ENCODE measurements at regions not wholly inside any gene's neighbourhood (a gene's known extent, or its start where the extent isn't known, plus 50 kb on each side); places are given as distances from the start of the nearest gene placed in this dataset.

DNA sequence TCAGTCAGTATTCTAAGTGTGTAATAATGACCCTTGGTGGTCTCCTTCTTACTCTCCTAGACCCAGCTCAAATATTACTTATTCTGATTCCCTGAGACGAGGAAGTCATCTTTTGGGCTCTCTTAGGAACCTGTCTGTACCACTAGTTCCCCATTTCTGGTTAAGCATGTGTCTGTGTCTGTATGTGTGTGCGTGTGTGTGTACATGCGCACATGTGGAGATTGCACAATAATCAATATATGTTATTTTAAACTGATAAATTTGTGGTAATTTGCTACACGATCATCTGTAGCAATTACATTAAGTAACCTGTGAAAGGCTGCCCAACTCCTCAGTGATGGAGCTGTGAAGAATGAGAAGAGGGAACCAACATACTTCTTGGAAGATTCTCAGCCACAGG lies 132.2 kb downstream of the ASCL4 start:
- ATAC-seq (replicated peaks): no peak
- Mint-ChIP-seq H3K4me1 (ENCODE audit: low read depth in 2 of 2) (peaks cover 2 to 8% of the 10 kb centered on the region in 2 donors), H3K27ac (no peak overlapping the region), H3K36me3 (ENCODE audit: insufficient read depth) (no peaks in the 10 kb centered on the region), H3K27me3 (peaks cover 72 to 80% of the 10 kb centered on the region in 2 donors), H3K9me3 (no peaks in the 10 kb centered on the region), H3K4me3 (no peak overlapping the region)
- no peak for DNase-seq

DNA sequence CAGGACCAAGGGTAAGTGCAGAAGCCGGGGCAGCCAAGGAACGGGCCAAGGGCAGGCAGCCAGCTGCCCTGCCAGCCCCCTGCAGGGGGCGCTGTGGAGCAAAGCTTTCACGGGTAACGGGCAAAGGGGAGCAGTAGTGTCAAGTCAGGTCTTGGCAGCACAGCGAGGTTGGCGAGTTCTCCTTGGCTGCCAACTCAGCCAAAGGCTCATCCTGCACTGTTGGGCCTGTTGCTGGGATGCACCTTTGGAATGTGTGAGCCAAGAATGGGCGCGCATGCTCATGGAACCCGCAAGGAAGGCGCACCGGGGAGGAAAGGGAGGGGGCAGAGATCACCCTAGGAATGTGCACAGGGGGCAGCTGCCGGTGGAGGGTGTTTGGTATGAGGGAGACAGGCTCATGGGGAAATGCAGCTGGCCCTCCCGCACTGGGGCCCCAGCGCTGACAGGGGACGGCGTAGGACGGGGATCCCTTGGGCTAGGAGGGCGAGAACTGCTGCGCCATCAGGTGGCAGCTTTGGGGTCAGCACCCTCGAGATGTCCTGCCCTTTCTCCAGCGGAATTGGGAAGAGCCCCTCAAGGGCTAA lies 138.0 kb downstream of the ASCL4 start:
- no peaks in the 10 kb centered on the region for H3K9me3 Mint-ChIP-seq
- DNase-seq: peak; percentile 28 to 52 (median 37)
- H3K36me3 Mint-ChIP-seq (ENCODE audit: insufficient read depth): no peaks in the 10 kb centered on the region
- ATAC-seq (replicated peaks): peak; percentile 52
- peaks cover 6 to 7% of the 10 kb centered on the region in 2 donors for H3K4me1 Mint-ChIP-seq (ENCODE audit: low read depth in 2 of 2)
- H3K27me3 Mint-ChIP-seq: peaks cover 79 to 93% of the 10 kb centered on the region in 2 donors
- H3K4me3 Mint-ChIP-seq: peak overlapping the region; percentile 64 to 71
- H3K27ac Mint-ChIP-seq: no peak overlapping the region

DNA sequence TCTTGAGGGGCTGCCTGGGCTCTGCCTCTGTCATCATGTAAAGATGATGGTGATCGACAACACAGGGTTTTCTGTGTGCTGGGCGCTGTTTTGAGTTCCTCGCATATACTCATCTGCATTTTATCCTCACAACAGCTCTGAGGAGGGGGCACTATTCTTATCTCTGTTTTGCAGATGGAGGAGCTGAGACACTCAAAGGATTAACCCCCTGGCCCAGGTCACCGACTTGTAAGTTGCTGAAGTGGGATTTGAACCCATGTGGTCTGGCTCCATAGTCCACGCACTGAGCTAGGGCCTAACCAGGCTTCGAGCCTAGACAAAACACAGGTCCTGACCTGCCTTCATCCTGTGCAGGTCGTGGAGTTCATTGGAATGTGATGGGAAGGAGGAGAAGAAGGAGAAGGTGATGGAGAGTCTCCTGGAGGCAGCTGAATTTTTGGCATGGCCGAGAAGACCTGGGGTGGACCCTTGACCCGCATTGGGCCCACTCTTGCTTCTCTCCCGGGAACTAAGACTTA lies 140.0 kb downstream of the ASCL4 start:
- no peak for DNase-seq
- peaks cover 6 to 7% of the 10 kb centered on the region in 2 donors for H3K4me1 Mint-ChIP-seq (ENCODE audit: low read depth in 2 of 2)
- H3K9me3 Mint-ChIP-seq: no peaks in the 10 kb centered on the region
- H3K27ac Mint-ChIP-seq: no peak overlapping the region
- peaks cover 77 to 91% of the 10 kb centered on the region in 2 donors for H3K27me3 Mint-ChIP-seq
- no peak overlapping the region for H3K4me3 Mint-ChIP-seq
- no peaks in the 10 kb centered on the region for H3K36me3 Mint-ChIP-seq (ENCODE audit: insufficient read depth)
- no peak for ATAC-seq (replicated peaks)

DNA sequence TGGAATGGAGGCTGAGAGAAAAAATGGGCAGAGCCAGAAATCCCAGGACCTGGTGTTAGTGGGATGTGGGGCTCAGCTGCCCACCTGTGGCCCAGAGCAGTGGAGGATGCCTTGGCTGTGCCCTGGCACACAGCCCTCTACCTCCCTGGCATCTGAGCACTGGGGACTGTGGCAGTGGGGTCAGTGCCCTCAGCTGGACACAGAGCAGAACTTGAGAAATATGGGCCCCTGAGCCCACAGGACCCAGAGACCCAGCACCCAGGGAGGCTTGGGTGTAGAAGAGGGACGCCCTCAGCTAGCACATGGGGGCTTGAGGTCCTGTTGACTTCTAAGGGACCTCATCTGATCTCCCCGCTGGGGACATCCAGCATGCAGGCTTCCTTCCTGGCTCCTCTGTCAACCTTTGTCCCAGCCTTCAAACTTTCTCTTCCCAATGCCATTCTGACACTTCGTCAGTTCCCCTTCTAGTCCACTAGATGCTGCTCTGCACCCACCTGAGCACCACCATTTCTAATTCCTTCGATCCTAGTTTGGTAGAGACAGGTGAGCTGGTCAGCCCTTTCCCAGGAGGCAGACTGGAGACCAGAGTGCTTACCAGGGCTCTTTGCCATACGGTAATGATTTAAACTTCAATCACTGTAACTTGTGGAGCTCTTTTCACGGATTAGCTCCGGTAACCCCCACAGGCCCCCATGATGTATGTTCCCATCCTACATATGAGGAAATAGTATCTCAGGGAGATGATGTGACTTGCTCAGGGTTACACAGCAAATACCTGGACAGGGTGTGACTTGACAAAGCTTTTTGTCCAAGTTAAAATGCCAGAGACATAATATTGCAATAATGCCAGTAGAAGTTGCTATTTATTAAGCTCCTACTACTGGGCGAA lies 143.7 kb downstream of the ASCL4 start:
- ATAC-seq (replicated peaks): no peak

DNA sequence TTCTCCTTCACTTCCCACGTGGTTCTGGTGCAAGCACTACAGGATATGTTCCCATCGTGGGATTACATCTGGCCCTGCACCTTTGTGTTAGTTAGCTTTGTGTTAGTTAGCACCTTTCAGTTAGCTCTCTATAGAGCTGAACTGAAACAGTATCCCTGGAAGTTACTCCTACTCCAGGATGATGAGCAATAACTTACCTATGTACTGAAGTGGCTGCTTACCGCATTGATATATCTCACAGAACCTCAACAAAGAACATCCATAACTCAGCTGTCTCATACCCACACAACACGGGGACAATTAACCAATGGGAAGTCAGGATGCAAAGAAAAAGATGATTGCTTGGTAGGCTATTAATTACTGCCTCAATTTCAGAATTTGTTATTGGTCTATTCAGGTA lies 146.6 kb downstream of the ASCL4 start:
- Mint-ChIP-seq H3K27ac (no peak overlapping the region), H3K27me3 (peaks cover 48 to 66% of the 10 kb centered on the region in 2 donors), H3K4me1 (ENCODE audit: low read depth in 2 of 2) (no peaks in the 10 kb centered on the region), H3K36me3 (ENCODE audit: insufficient read depth) (peaks cover 3% of the 10 kb centered on the region), H3K4me3 (no peak overlapping the region), H3K9me3 (no peaks in the 10 kb centered on the region)
- ATAC-seq (replicated peaks): no peak
- DNase-seq: no peak

More for the DNA sequence above, 143.7 kb downstream of the ASCL4 start:
- no peak overlapping the region for H3K4me3 Mint-ChIP-seq
- DNase-seq: no peak
- peaks cover 77 to 83% of the 10 kb centered on the region in 2 donors for H3K27me3 Mint-ChIP-seq
- H3K36me3 Mint-ChIP-seq (ENCODE audit: insufficient read depth): no peaks in the 10 kb centered on the region
- no peaks in the 10 kb centered on the region for H3K4me1 Mint-ChIP-seq (ENCODE audit: low read depth in 2 of 2)
- H3K27ac Mint-ChIP-seq: no peak overlapping the region
- H3K9me3 Mint-ChIP-seq: no peaks in the 10 kb centered on the region

DNA sequence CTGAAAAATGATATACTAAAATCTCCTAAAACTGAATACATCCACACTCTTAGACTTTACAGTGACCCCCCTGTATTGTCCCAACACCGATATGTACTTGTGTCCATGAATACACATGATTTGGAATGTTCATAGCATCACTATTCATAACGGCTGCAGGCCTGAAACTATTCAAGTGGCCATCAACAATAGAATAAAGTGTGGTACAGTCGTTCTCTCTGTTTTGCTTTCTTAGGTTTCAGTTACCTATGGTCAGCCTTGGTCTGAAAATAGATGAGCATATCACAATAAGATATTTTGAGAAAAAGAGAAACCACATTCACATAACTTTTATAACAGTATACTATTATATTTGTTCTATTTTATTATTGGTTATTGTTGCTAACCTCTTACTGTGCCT lies 150.6 kb downstream of the ASCL4 start:
- Mint-ChIP-seq H3K27ac (no peak overlapping the region), H3K9me3 (no peaks in the 10 kb centered on the region), H3K36me3 (ENCODE audit: insufficient read depth) (peaks cover 3% of the 10 kb centered on the region), H3K27me3 (peaks cover 49 to 59% of the 10 kb centered on the region in 2 donors), H3K4me1 (ENCODE audit: low read depth in 2 of 2) (peaks cover 0 to 1% of the 10 kb centered on the region in 2 donors), H3K4me3 (no peak overlapping the region)
- ATAC-seq (replicated peaks) (no peak), DNase-seq (no peak)

DNA sequence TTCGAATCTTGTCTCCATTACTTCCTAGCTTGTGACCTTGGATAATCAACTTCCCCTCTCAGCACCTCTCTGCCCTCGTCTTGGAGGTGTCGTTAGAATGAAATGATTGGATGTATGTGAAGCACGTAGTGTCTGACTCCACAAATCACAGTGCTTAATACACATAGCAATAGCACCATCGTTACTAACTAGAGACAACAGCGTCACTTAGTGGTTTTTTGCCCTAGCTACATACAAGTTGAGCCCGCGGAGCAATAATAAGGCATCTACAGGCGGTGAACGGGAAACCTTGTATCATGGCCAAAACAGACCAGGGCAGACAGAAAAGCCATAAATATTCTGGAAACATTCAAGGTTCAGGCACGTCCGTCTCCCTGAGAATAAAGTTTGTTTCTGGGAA lies 154.9 kb downstream of the ASCL4 start:
- no peak overlapping the region for H3K4me3 Mint-ChIP-seq
- H3K9me3 Mint-ChIP-seq: no peaks in the 10 kb centered on the region
- DNase-seq (no peak), ATAC-seq (replicated peaks) (no peak)
- H3K36me3 Mint-ChIP-seq (ENCODE audit: insufficient read depth): peaks cover 3% of the 10 kb centered on the region
- no peak overlapping the region for H3K27ac Mint-ChIP-seq
- H3K27me3 Mint-ChIP-seq: peaks cover 40 to 43% of the 10 kb centered on the region in 2 donors
- peaks cover 0 to 1% of the 10 kb centered on the region in 2 donors for H3K4me1 Mint-ChIP-seq (ENCODE audit: low read depth in 2 of 2)

DNA sequence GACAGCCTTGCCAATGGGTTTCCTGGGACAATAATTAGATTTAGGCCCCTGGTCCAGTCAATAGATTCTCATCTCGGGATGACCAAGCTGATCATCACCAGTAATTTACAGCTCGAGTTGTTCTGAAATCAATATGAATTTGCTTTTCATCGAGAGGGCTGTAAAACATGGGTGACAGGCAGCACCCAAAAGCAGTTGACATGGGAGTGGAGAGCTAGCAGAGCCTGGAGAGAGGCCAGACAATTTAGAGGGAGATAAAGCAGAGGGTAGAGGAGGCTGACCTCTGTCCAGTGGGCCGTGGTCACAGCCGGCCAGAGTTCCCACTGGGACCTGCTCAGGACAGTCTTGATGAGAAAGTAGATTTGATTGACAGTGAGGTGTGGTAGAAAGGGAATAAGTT lies 157.3 kb downstream of the ASCL4 start:
- H3K4me1 Mint-ChIP-seq (ENCODE audit: low read depth in 2 of 2): peaks cover 0 to 1% of the 10 kb centered on the region in 2 donors
- no peak overlapping the region for H3K4me3 Mint-ChIP-seq
- H3K36me3 Mint-ChIP-seq (ENCODE audit: insufficient read depth): no peaks in the 10 kb centered on the region
- ATAC-seq (replicated peaks) (no peak), DNase-seq (no peak)
- H3K27ac Mint-ChIP-seq: no peak overlapping the region
- peaks cover 53 to 60% of the 10 kb centered on the region in 2 donors for H3K27me3 Mint-ChIP-seq
- no peaks in the 10 kb centered on the region for H3K9me3 Mint-ChIP-seq

DNA sequence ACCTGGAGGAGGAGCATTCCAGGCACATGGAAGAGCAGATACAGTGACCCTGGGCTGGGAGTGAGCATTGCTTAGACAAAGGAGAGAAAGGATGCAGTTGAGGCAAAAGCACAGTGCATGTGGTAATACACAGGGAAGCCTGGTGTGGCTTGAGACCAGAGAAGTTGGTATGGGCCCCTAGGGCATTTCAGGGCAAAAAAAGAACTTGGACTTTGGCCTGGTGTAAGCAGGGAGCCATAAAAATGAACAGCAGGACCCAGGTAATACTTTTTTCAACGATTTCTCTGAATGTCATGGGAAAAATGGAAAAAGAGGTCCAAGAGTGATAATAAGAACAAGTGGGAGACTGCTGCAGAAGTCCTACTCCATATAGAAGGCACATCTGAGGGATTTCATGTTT lies 163.9 kb downstream of the ASCL4 start:
- H3K9me3 Mint-ChIP-seq: peaks cover 0 to 6% of the 10 kb centered on the region in 2 donors
- ATAC-seq (replicated peaks) (no peak), DNase-seq (no peak)
- no peak overlapping the region for H3K4me3 Mint-ChIP-seq
- H3K4me1 Mint-ChIP-seq (ENCODE audit: low read depth in 2 of 2): no peaks in the 10 kb centered on the region
- peaks cover 56 to 57% of the 10 kb centered on the region in 2 donors for H3K27me3 Mint-ChIP-seq
- no peaks in the 10 kb centered on the region for H3K36me3 Mint-ChIP-seq (ENCODE audit: insufficient read depth)
- no peak overlapping the region for H3K27ac Mint-ChIP-seq

DNA sequence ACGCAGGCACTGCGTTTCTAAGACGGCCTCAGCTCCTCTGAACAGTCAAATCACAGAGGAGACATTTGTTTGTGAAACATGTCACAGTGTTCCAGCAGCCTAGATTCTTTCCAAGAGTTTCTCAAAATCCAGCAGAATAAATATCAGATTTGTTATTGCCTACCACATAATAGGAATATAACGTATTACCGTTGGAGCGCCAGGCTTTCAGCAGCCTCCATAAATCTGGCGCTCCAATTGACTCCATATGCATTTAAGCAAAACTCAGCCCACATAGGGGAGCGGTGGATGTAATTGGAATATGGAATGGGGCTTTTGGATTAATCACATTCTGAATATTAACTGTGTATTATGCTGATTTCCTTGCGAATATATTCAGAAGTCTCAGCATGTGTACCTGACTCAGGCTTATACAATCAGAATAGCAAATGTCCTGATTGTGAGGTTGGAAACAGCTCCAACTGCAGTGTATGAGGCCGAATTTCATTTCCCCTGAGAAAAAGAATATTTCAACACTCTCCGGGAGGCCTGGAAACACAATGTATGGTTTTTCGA lies 174.0 kb downstream of the ASCL4 start:
- H3K9me3 Mint-ChIP-seq: peaks cover 0 to 1% of the 10 kb centered on the region in 2 donors
- DNase-seq (no peak), ATAC-seq (replicated peaks) (no peak)
- no peak overlapping the region for H3K4me3 Mint-ChIP-seq
- peaks cover 21 to 23% of the 10 kb centered on the region in 2 donors for H3K27me3 Mint-ChIP-seq
- no peaks in the 10 kb centered on the region for H3K36me3 Mint-ChIP-seq (ENCODE audit: insufficient read depth)
- H3K27ac Mint-ChIP-seq: no peak overlapping the region
- no peaks in the 10 kb centered on the region for H3K4me1 Mint-ChIP-seq (ENCODE audit: low read depth in 2 of 2)

DNA sequence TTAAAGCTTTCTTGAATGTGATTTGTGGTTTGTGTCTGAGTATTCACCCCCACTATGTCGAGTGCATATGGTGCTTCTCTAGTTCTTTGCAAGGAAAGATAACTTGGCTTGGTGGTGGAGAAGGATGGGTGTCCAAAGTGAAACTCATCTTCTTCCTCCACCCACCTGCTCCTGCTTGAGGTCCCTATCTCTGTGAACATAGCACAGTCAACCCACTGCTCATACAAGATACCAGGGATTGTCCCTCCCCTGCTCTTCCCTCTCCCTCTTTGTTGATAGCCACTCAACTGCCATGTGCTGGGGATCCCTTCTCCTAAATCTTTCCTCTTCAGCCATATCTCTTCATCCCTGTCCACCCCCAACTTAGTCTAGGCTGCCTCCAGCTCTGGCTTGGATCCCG lies 176.5 kb downstream of the ASCL4 start:
- Mint-ChIP-seq H3K36me3 (ENCODE audit: insufficient read depth) (no peaks in the 10 kb centered on the region), H3K9me3 (no peaks in the 10 kb centered on the region), H3K27ac (no peak overlapping the region), H3K4me3 (no peak overlapping the region), H3K4me1 (ENCODE audit: low read depth in 2 of 2) (no peaks in the 10 kb centered on the region), H3K27me3 (peaks cover 31 to 46% of the 10 kb centered on the region in 2 donors)
- ATAC-seq (replicated peaks) (no peak), DNase-seq (no peak)

DNA sequence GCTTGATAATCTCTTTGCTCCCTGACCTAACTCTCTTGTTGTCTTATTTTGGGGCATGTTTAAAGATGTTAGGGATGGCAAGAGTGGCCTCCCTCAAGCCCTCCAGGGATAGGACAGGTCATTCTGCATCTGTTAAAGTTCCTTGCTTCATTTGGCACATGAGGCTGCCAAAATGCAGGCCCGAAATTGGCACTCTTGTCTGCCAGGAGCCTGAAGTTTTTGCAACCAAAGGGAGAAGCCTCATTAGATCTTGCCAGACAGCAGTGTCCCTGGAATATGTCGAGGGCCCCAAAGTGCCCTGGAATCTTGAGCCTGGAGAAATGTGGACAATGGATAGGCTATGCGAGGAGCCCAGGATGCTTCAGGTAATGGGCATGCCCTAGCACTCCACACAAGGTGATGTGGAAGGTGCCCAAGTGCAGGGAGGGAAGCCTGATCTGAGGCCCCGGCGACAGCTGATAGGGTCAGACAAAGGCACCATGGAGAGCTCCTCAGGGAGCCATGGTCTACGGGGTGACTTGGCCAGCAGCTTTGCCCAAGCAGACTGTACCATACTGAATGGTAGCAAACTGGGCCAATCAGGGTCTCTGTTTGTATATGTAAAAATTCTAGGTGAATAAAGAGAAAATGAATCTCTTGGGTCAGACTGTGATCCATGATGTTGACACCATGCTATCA lies 173.0 kb upstream of the WSCD2 start:
- H3K27me3 Mint-ChIP-seq: peaks cover 25 to 59% of the 10 kb centered on the region in 2 donors
- no peaks in the 10 kb centered on the region for H3K4me1 Mint-ChIP-seq (ENCODE audit: low read depth in 2 of 2)
- H3K36me3 Mint-ChIP-seq (ENCODE audit: insufficient read depth): no peaks in the 10 kb centered on the region
- no peaks in the 10 kb centered on the region for H3K9me3 Mint-ChIP-seq
- H3K4me3 Mint-ChIP-seq: no peak overlapping the region
- H3K27ac Mint-ChIP-seq: no peak overlapping the region
- ATAC-seq (replicated peaks) (no peak), DNase-seq (no peak)

DNA sequence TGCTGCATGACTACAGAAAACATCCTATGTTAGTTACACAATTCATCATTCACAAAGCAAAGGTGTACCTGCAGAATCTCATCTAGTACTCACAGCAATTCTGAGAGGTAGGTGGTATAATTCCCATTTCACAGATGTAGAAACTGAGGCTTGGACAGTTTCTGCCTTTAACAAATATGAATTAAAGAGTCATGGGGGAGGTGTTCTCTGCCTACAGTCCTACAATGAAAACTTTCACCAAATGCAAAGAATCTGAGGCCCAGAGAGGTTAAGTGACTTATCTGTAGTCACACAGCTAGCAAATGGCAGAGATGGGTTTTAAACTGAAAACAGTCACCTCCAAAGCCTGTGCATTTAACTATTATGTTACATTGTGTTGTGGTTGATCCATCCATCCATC lies 171.6 kb upstream of the WSCD2 start:
- H3K4me3 Mint-ChIP-seq: no peak overlapping the region
- no peak overlapping the region for H3K27ac Mint-ChIP-seq
- H3K27me3 Mint-ChIP-seq: peaks cover 26 to 57% of the 10 kb centered on the region in 2 donors
- no peaks in the 10 kb centered on the region for H3K4me1 Mint-ChIP-seq (ENCODE audit: low read depth in 2 of 2)
- no peaks in the 10 kb centered on the region for H3K9me3 Mint-ChIP-seq
- H3K36me3 Mint-ChIP-seq (ENCODE audit: insufficient read depth): no peaks in the 10 kb centered on the region
- DNase-seq: no peak
- ATAC-seq (replicated peaks): no peak
